OCI-LY7 (cell line): ENCODE measurements at regions not wholly inside any gene's neighbourhood (a gene's known extent, or its start where the extent isn't known, plus 50 kb on each side); places are given as distances from the start of the nearest gene placed in this dataset.

ENCODE experiments used
- CTCF ChIP-seq: fragments of 200-600 bp; sonication (generic); conservative IDR thresholded peaks from 2 replicates; pipeline ENCODE4 v1.5.1; 2014; ENCODE audit warnings: mild to moderate bottlenecking, antibody characterized with exemption, low read length, moderate library complexity, mixed read lengths
- EZH2phosphoT487 ChIP-seq: fragments of 200-600 bp; sonication (generic); IDR thresholded peaks from 2 replicates; pipeline ENCODE4 v1.6.1; 2018; ENCODE audit warnings: low read depth, borderline replicate concordance, mild to moderate bottlenecking, mixed run types, antibody characterized with exemption, low read length, moderate library complexity, mixed read lengths

GRCh38 chr4:181301735-181302710, 941.2 kb upstream of the TENM3 start:
- peak; percentile 92 for TF ChIP-seq CTCF
- no peak for TF ChIP-seq EZH2phosphoT487
